Activated T-cell treated with anti-CD3 and anti-CD28 coated beads, Interleukin-2, amount 50 U/mL, for 4 hours (primary cell): ENCODE measurements at regions not wholly inside any gene's neighbourhood (a gene's known extent, or its start where the extent isn't known, plus 50 kb on each side); places are given as distances from the start of the nearest gene placed in this dataset.
"Not testable (repeated sequence)": the region's sequence is repeated elsewhere in the genome, so short reads cannot be mapped to it uniquely, and the experiment has no call there.

Experiments used
- ATAC-seq, 2 donors: fragments of 200-7000 bp; cut with Tn5 transposase; one replicate each; pipeline ENCODE4 v1.10.0; 2021
- DNase-seq: peaks from one replicate; pipeline ENCODE4 v3.0.0-alpha.2; 2020
- H3K27me3 Mint-ChIP-seq: one replicate; pipeline ENCODE4 v1.8.0; 2021; ENCODE audit warnings: low read depth, mixed read lengths
- H3K36me3 Mint-ChIP-seq: one replicate; pipeline ENCODE4 v1.8.0; 2022; ENCODE audit warnings: mixed read lengths; ENCODE audit not compliant: insufficient read depth
- H3K4me1 Mint-ChIP-seq: one replicate; pipeline ENCODE4 v1.8.0; 2021; ENCODE audit warnings: low read depth, mixed read lengths
- H3K4me3 Mint-ChIP-seq: one replicate; pipeline ENCODE4 v1.8.0; 2021; ENCODE audit warnings: mild to moderate bottlenecking, moderate library complexity, mixed read lengths
- H3K9me3 Mint-ChIP-seq: one replicate; pipeline ENCODE4 v1.8.0; 2021; ENCODE audit warnings: mixed read lengths

DNA sequence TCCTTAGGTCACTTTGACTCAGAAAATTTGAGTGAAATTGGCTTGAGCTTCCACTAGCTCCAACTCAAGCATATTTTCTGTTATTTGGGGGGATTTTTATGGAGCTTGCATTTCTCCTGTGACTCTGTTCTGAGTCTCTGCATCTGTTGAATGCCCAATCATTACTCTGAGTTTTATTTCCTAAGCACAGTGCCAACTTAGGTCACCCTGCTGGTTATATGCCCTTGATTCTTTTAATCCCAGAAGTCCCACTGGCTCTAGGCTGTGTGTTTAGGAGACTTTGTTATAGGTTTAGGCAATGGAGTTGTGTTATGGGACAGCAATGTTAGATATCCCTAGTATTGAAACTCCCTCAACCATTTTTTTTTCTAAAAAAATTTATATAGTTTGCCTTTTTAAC lies 198.2 kb upstream of the DTNA start:
- DNase-seq, result no peak
- no peaks in the 10 kb centered on the region for H3K4me1 Mint-ChIP-seq
- peaks cover 20% of the 10 kb centered on the region for H3K9me3 Mint-ChIP-seq
- H3K4me3 Mint-ChIP-seq, result no peak overlapping the region
- H3K27me3 Mint-ChIP-seq, result no peaks in the 10 kb centered on the region
- H3K36me3 Mint-ChIP-seq, result no peaks in the 10 kb centered on the region
- no peak for ATAC-seq

DNA sequence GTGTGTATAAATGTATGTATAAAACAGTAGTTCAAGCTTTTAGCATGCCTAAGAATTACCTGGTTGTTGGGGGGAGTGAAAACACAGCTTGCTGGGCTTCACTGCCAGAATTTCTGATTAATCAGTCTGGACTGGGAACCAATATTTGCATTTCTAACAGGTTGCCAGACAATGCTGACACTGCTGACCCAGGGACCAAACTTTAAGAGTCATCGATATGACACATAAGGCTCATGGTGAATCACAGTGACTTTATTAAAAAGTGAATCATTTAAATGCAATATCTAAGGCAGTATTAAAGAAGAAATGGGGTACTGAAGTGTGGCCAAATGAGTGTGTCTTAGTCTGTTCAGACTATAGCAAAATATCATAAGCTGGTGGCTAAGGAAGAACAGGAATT lies 195.9 kb upstream of the DTNA start:
- no peak overlapping the region for H3K4me3 Mint-ChIP-seq
- peaks cover 15% of the 10 kb centered on the region for H3K9me3 Mint-ChIP-seq
- DNase-seq, result no peak
- ATAC-seq, result no peak
- no peaks in the 10 kb centered on the region for H3K36me3 Mint-ChIP-seq
- H3K4me1 Mint-ChIP-seq, result no peaks in the 10 kb centered on the region
- no peaks in the 10 kb centered on the region for H3K27me3 Mint-ChIP-seq

DNA sequence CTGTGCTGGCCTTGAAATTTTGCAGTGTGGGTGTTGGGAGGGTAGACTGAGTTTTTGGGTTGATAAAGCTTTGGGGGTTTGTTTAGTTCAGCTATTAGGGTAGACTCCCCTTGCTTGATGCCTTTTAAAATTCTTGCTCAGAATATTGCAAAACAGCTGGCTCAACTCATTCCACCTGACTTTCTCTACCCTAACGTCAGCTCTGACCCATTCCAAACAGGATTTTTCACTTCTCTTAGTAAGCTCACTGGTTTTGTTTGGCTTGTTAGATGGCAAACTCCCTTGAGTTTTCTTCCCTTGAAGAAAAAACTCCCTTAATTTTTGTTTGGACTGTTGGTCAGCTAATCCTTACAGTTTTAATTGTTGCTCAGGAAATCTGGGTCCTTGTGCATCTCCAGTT lies 195.1 kb upstream of the DTNA start:
- H3K4me3 Mint-ChIP-seq, result no peak overlapping the region
- DNase-seq (no peak), ATAC-seq (no peak)
- H3K4me1 Mint-ChIP-seq, result no peaks in the 10 kb centered on the region
- no peaks in the 10 kb centered on the region for H3K27me3 Mint-ChIP-seq
- H3K9me3 Mint-ChIP-seq, result peaks cover 15% of the 10 kb centered on the region
- no peaks in the 10 kb centered on the region for H3K36me3 Mint-ChIP-seq

DNA sequence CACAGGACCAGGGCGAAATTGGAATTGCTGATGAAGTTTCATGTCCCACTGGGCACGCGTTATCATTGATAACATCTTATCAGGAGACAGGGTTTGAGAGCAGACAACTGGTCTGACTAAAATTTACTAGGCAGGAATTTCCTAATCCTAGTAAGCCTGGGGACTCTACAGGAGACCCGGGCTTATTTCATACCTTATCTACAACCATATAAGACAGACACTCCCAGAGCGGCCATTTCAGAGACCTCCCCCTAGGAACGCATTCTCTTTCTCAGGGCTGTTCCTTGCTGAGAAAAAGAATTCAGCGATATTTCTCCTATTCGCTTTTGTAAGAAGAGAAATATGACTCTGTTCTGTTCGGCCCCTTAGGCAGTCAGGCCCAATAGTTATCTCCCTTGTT lies 193.7 kb upstream of the DTNA start:
- H3K9me3 Mint-ChIP-seq, result peaks cover 15% of the 10 kb centered on the region
- H3K4me3 Mint-ChIP-seq, ATAC-seq, DNase-seq, H3K27me3 Mint-ChIP-seq, H3K36me3 Mint-ChIP-seq, H3K4me1 Mint-ChIP-seq: not testable (repeated sequence)

DNA sequence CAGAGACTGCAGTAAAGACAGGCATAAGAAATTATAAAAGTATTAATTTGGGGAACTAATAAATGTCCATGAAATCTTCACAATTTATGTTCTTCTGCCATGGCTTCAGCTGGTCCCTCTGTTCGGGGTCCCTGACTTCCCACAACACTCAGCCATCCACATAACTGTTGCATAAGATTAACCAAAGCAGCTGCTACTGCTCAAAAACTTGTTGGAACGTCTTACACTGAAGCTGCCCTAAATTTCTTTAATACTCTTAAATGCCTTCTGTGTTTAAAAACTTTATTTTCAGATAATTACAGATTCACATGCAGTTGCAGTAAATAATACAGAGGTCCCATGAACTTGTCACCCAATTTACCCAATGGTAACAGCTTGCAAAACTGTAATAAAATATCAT lies 193.1 kb upstream of the DTNA start:
- peaks cover 15% of the 10 kb centered on the region for H3K9me3 Mint-ChIP-seq
- H3K36me3 Mint-ChIP-seq, H3K27me3 Mint-ChIP-seq, H3K4me1 Mint-ChIP-seq, ATAC-seq, DNase-seq, H3K4me3 Mint-ChIP-seq: not testable (repeated sequence)

DNA sequence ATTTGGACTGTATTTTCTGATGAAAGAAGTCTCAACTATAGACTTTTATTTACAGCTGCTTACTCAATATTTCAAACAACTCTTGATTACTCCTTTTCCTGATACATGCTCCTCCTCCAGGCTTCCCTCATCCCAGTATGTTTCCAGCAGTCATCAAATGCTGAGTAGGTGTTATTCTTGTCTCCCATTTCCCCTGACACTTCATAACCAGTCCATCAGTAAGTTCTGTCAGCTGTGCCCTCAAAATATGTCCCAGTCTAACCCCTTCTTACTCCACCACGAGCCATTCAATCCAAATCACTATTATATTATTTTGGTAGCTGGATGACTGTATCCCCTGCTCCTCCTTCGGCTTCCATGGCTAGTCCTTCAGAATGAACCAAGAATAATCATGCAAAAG lies 189.1 kb upstream of the DTNA start:
- ATAC-seq (no peak), DNase-seq (no peak)
- Mint-ChIP-seq H3K36me3 (no peaks in the 10 kb centered on the region), H3K9me3 (peaks cover 6% of the 10 kb centered on the region), H3K4me3 (no peak overlapping the region), H3K4me1 (no peaks in the 10 kb centered on the region), H3K27me3 (no peaks in the 10 kb centered on the region)

DNA sequence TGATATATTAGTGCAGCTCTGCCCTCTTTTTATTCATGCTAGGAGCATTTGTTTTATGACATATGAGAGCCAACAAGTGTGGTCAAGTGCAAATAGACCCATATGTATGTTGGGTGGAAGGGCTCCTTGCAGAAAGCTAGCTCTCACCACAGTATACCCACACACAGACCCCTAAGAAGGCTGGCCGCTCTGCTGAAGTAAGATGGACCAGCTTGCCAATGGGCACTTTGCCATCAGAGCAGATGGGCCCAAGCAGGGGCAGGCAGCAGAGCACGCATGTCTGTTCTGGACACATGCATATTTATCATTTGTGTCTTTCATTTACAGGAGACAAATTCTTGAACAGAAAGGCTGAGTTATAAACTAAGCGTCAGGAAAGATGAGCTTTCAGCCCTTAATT lies 187.5 kb upstream of the DTNA start:
- DNase-seq, result no peak
- no peak for ATAC-seq
- Mint-ChIP-seq H3K4me3 (no peak overlapping the region), H3K36me3 (no peaks in the 10 kb centered on the region), H3K4me1 (no peaks in the 10 kb centered on the region), H3K9me3 (peaks cover 8% of the 10 kb centered on the region), H3K27me3 (no peaks in the 10 kb centered on the region)

DNA sequence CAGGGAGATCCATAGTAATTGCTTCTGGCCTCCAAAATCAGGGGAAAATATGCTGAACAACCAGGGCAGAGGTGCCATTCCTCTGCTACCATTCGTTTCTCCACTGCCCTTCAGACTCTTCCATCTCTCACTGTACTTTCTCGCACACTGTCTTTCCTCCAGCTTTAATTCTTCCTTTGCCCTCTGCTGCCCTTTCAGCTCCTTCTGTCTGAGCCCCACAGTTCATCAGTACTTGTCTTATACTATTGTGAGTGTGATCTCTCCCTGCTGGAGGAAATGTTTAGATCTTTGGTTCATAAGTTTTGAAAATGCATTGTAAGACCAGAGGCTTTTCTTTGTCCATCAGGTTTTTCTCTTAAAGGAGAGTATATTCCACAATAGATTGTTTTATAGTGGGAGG lies 184.9 kb upstream of the DTNA start:
- H3K4me3 Mint-ChIP-seq, result no peak overlapping the region
- H3K27me3 Mint-ChIP-seq, result no peaks in the 10 kb centered on the region
- ATAC-seq (no peak), DNase-seq (no peak)
- H3K4me1 Mint-ChIP-seq, result no peaks in the 10 kb centered on the region
- H3K9me3 Mint-ChIP-seq, result peaks cover 8% of the 10 kb centered on the region
- no peaks in the 10 kb centered on the region for H3K36me3 Mint-ChIP-seq

DNA sequence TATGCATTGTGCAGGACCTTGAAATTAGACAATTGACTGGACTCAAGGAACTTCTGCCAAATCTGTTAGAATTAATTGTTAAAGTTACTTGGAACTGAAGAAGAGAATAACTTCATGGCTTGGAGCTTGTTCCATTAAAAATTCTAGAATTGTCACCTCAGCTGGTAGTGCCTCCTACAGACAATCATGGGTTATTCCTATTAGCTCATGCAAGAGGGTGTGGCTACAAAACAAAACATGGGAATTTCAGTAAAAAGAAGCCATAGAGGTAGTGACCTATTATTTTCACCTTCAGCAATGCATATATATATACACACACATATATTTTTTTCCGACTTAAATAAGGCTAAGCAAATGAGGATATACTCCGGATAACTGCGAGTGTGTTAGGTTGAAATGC lies 181.9 kb upstream of the DTNA start:
- H3K9me3 Mint-ChIP-seq, result peaks cover 12% of the 10 kb centered on the region
- H3K36me3 Mint-ChIP-seq, result no peaks in the 10 kb centered on the region
- no peak overlapping the region for H3K4me3 Mint-ChIP-seq
- no peaks in the 10 kb centered on the region for H3K27me3 Mint-ChIP-seq
- ATAC-seq, result no peak
- H3K4me1 Mint-ChIP-seq, result no peaks in the 10 kb centered on the region
- DNase-seq, result no peak

DNA sequence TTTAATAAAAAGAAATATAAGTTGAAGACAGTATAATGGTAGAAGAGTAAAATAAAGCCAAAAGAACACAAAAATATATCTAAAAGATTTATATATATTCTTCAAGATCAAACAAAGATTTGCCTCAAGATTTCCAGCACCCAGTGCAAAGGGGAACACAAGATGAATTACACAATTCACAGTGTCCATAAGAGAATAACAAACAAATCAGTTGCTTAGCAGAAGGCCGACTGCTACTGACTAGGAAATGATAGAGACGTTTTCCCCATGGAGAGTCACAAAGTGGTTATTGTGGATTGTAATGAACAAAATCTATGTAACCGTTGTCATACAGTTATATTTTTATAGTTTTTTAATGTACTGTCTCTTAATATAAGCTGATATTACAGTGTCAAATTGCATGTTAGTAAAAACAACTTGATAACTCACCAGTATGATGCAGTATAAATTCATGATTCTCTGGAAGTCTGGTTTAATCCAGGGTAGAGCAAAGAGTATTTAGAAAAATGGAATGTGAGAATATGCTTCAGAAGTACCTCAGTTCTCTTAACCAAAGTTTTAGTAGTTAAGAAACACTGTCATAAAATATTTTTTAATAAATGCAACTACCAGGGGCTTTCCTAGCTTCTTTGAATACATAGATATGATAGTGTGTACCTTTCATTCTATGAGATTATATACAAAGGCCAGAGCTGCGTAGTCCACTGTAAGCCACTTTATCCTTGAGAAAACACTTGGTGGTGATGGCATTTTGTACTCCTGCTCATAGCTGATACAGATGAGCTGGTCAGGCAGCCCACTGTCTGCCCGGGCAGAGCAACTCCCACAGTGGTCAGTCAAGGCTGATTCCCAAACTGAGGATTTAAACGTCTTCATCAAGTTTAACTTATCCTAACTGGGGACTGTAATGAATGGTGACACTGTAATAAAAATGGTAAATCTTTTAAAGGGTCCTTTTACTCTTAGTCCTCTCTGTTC lies 180.5 kb upstream of the DTNA start:
- no peaks in the 10 kb centered on the region for H3K4me1 Mint-ChIP-seq
- H3K9me3 Mint-ChIP-seq, result peaks cover 12% of the 10 kb centered on the region
- no peaks in the 10 kb centered on the region for H3K36me3 Mint-ChIP-seq
- ATAC-seq, result no peak
- no peaks in the 10 kb centered on the region for H3K27me3 Mint-ChIP-seq
- no peak for DNase-seq
- no peak overlapping the region for H3K4me3 Mint-ChIP-seq

DNA sequence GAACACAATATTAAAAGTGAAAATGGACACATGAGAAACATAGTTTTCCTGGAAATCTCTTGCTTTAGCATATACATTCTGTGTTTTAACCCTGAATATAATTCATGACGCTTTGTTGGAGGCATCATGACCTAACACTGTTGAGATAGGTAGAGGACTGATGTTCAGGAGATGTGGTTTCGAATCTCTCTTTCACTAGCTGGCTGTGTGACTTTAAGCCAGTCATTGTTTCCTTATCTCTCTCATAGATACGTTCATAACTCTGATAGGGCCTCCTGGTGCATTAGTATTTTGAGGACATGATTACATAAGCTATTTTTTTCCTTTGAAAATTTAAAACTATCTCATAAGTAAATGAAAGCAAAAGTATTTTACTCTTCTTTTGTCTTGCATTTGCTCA lies 179.0 kb upstream of the DTNA start:
- Mint-ChIP-seq H3K27me3 (no peaks in the 10 kb centered on the region), H3K4me1 (no peaks in the 10 kb centered on the region), H3K4me3 (no peak overlapping the region), H3K9me3 (peaks cover 18% of the 10 kb centered on the region), H3K36me3 (no peaks in the 10 kb centered on the region)
- DNase-seq (no peak), ATAC-seq (no peak)

DNA sequence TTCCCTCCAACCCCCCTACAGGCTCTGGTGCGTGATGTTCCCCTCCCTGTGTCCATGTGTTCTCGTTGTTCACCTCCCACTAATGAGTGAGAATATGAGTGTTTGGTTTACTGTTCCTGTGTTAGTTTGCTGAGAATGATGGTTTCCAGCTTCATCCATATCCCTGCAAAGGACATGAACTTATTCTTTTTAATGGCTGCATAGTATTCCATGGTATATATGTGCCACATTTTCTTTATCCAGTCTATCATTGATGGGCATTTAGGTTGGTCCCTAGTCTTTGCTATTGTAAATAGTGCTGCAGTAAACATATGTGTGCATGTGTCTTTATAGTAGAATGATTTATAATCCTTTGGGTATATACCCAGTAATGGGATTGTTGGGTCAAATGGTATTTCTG lies 175.5 kb upstream of the DTNA start:
- not testable (repeated sequence) for H3K4me1 Mint-ChIP-seq, H3K36me3 Mint-ChIP-seq, H3K9me3 Mint-ChIP-seq, ATAC-seq, DNase-seq, H3K4me3 Mint-ChIP-seq, H3K27me3 Mint-ChIP-seq

DNA sequence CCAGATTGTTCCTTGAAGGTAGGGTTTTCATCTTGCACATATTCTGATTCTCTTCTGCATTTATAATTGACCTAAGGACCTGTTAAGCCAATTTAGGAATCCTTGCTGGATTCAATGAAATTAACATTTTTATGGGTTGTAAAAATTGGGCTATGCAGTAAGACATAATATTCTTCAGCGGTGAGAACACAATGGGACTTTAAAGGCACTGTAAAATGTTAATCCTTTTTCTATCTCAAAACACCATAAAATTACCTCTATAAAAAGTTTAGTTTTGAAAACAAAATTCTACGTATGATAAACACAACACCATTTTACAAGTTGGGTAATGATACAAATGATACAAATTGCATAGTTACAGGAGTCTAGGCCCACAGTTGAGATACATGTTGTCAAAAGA lies 169.2 kb upstream of the DTNA start:
- Mint-ChIP-seq H3K9me3 (no peaks in the 10 kb centered on the region), H3K36me3 (no peaks in the 10 kb centered on the region), H3K4me3 (no peak overlapping the region), H3K4me1 (no peaks in the 10 kb centered on the region), H3K27me3 (no peaks in the 10 kb centered on the region)
- ATAC-seq (no peak), DNase-seq (no peak)

DNA sequence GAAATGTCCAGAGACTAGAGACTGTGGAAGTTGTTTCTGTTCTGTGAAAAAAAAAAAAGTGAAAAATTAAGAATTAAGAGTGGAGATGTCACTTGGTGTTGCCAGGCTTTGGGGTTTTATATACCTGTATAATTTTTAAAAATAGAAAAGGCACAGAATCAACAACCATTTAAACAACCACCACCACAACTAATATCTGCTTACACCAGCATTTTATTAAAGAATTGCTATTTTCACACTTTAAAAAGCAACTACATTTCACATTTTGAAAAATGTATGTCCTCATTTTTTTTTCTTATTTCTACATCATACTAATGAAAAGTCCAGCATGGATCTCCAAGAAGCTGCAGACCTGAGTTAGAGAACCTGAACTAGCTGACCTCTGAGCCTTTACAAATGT lies 167.5 kb upstream of the DTNA start:
- no peaks in the 10 kb centered on the region for H3K36me3 Mint-ChIP-seq
- no peaks in the 10 kb centered on the region for H3K27me3 Mint-ChIP-seq
- no peak overlapping the region for H3K4me3 Mint-ChIP-seq
- H3K4me1 Mint-ChIP-seq, result no peaks in the 10 kb centered on the region
- ATAC-seq (no peak), DNase-seq (no peak)
- H3K9me3 Mint-ChIP-seq, result no peaks in the 10 kb centered on the region

DNA sequence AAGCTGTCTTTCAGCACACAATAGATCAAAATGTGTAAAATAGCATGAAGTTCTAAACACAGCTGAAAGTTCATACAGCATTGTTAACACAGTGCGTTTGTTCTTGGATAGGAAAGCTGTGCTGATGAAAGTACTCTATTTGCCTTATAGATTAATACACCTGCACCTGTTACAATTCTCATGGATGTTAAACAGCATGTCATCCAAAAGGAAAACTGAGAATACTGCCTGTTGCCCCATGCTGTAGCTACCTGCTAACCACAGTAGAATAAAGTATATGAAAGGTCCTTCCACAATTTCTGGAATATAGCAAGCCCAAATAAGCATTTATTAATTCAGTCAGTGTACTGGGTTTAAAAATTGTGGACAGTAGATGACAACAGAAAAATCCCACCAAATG lies 166.7 kb upstream of the DTNA start:
- Mint-ChIP-seq H3K27me3 (no peaks in the 10 kb centered on the region), H3K4me3 (no peak overlapping the region), H3K4me1 (no peaks in the 10 kb centered on the region), H3K36me3 (no peaks in the 10 kb centered on the region), H3K9me3 (no peaks in the 10 kb centered on the region)
- ATAC-seq (no peak), DNase-seq (no peak)
